Ovary (tissue), 7 donors: ENCODE measurements at regions not wholly inside any gene's neighbourhood (a gene's known extent, or its start where the extent isn't known, plus 50 kb on each side); places are given as distances from the start of the nearest gene placed in this dataset.

Experiments used
- DNase-seq, 5 donors: peaks; one replicate each; pipeline ENCODE4 v3.0.0-alpha.2; 2019 to 2020
- H3K27ac ChIP-seq, 2 donors: fragments of 200-600 bp; one replicate each; pipeline versions ENCODE4 v1.5.1 to v1.8.0; 2019 to 2022
- H3K27me3 ChIP-seq: fragments of 200-600 bp; one replicate; pipeline ENCODE4 v1.8.0; 2022
- H3K36me3 ChIP-seq: fragments of 200-600 bp; sonication (generic); one replicate; pipeline ENCODE4 v1.5.1; 2019
- H3K4me1 ChIP-seq: one replicate; pipeline ENCODE4 v1.8.1; 2013; ENCODE audit warnings: mild to moderate bottlenecking, moderate library complexity; ENCODE audit not compliant: insufficient read depth
- H3K4me3 ChIP-seq: fragments of 200-600 bp; sonication (generic); one replicate; pipeline ENCODE4 v1.5.1; 2017
- H3K9me3 ChIP-seq, 2 donors: fragments of 200-600 bp in 1 of 2; sonication (generic) in 1 of 2; one replicate each; pipeline versions ENCODE4 v1.5.1 to v1.8.1; 2013 to 2019; ENCODE audit warnings: mild to moderate bottlenecking in 1 of 2, moderate library complexity in 1 of 2
- CTCF ChIP-seq, 3 donors: fragments of 450-650 bp in 2 of 3; fragments of 200-600 bp in 1 of 3; IDR thresholded peaks; one replicate each; pipeline versions ENCODE4 v1.5.1 to v1.8.0; 2016 to 2022; ENCODE audit warnings: antibody characterized with exemption in 3 of 3, mild to moderate bottlenecking in 1 of 3
- EP300 ChIP-seq: sonication (generic); formaldehyde crosslinking; IDR thresholded peaks from one replicate; pipeline ENCODE4 v1.6.1; 2017; ENCODE audit warnings: antibody characterized with exemption
- POLR2A ChIP-seq: fragments of 450-650 bp; IDR thresholded peaks from one replicate; pipeline ENCODE4 v1.6.1; 2017; ENCODE audit warnings: antibody characterized with exemption, mild to moderate bottlenecking, moderate library complexity
- WGBS, 3 donors: extraction: QIAGEN DNeasy Blood & Tissue Kit in 1 of 3; methylation state at CpG; one replicate each; pipeline versions ENCODE4 v1.1.5 to v1.1.7; 2013 to 2017; 5-methylcytosine and 5-hydroxymethylcytosine counted together
- intact Hi-C, 4 donors: fragments of 100-400 bp; cut with DNase I; formaldehyde crosslinking; loops; one replicate each; pipeline versions ENCODE4 v1.11.0 to v1.15.1; 2022 to 2023
- donor health status: DM: no; HTN: no; CAD: no; lungs with moderate emphysema.
- donor health status: DM: no; HTN: no; CAD: no.
- donor health status: Bipolar disorder and iron deficiency.
- donor health status: DM: no; HTN: no; CAD: no.
- donor health status: DM: yes; HTN: yes; CAD: no.

- no peaks in the 10 kb centered on the region for H3K9me3 ChIP-seq
- no peak overlapping the region for H3K27ac ChIP-seq
- H3K4me3 ChIP-seq: no peak overlapping the region
- H3K4me1 ChIP-seq: no peaks in the 10 kb centered on the region
- TF ChIP-seq POLR2A: no peak
- TF ChIP-seq CTCF (IDR thresholded peaks at IDR 0.05): no peak
- no peak for TF ChIP-seq EP300
- intact Hi-C loops: no loop called here
- no peaks in the 10 kb centered on the region for H3K36me3 ChIP-seq
- no peaks in the 10 kb centered on the region for H3K27me3 ChIP-seq
- DNase-seq: no peak
- 87 to 91% (median 88%) methylated on average over 7 of the region's 7 CpGs for WGBS, 3 donors
These were observed 322.7 kb upstream of the SOX11 start for GRCh38 chr2:5369510-5369909.

- intact Hi-C loops: no loop called here
- no peaks in the 10 kb centered on the region for H3K36me3 ChIP-seq
- no peak for DNase-seq
- TF ChIP-seq POLR2A: no peak
- TF ChIP-seq EP300: no peak
- no peak for TF ChIP-seq CTCF (IDR thresholded peaks at IDR 0.05)
- no peaks in the 10 kb centered on the region for H3K27me3 ChIP-seq
- H3K27ac ChIP-seq: no peak overlapping the region
- no peaks in the 10 kb centered on the region for H3K4me1 ChIP-seq
- no peaks in the 10 kb centered on the region for H3K9me3 ChIP-seq
- no peak overlapping the region for H3K4me3 ChIP-seq
- 87 to 89% (median 87%) methylated on average over 5 of the region's 5 CpGs for WGBS, 3 donors
These were observed 322.0 kb upstream of the SOX11 start for GRCh38 chr2:5370158-5370557.

- no peak for TF ChIP-seq EP300
- TF ChIP-seq CTCF (IDR thresholded peaks at IDR 0.05): no peak
- TF ChIP-seq POLR2A: no peak
- no peak overlapping the region for H3K4me3 ChIP-seq
- no peak for DNase-seq
- no peak overlapping the region for H3K27ac ChIP-seq
- intact Hi-C loops: no loop called here
- no peaks in the 10 kb centered on the region for H3K36me3 ChIP-seq
- H3K27me3 ChIP-seq: no peaks in the 10 kb centered on the region
- 52 to 62% (median 58%) methylated on average over 6 of the region's 6 CpGs for WGBS, 3 donors
- H3K4me1 ChIP-seq: no peaks in the 10 kb centered on the region
- no peaks in the 10 kb centered on the region for H3K9me3 ChIP-seq
These were observed 320.0 kb upstream of the SOX11 start for GRCh38 chr2:5372141-5372540.

GRCh38 chr2:5373200-5373599 lies 319.0 kb upstream of the SOX11 start:
- H3K4me3 ChIP-seq: no peak overlapping the region
- no peaks in the 10 kb centered on the region for H3K9me3 ChIP-seq
- no peak overlapping the region for H3K27ac ChIP-seq
- intact Hi-C loops: no loop called here
- TF ChIP-seq EP300 (no peak), CTCF (IDR thresholded peaks at IDR 0.05) (no peak)
- H3K4me1 ChIP-seq: no peaks in the 10 kb centered on the region
- H3K36me3 ChIP-seq: no peaks in the 10 kb centered on the region
- H3K27me3 ChIP-seq: no peaks in the 10 kb centered on the region
- DNase-seq: no peak
- 45 to 48% (median 47%) methylated on average over 6 of the region's 6 CpGs for WGBS, 3 donors

- H3K4me3 ChIP-seq: no peak overlapping the region
- H3K27me3 ChIP-seq: no peaks in the 10 kb centered on the region
- H3K9me3 ChIP-seq: no peaks in the 10 kb centered on the region
- no peak overlapping the region for H3K27ac ChIP-seq
- no peaks in the 10 kb centered on the region for H3K36me3 ChIP-seq
- TF ChIP-seq EP300 (no peak), CTCF (IDR thresholded peaks at IDR 0.05) (no peak), POLR2A (no peak)
- no peaks in the 10 kb centered on the region for H3K4me1 ChIP-seq
- intact Hi-C loops: no loop called here
- no peak for DNase-seq
- 50 to 55% (median 54%) methylated on average over 10 of the region's 10 CpGs for WGBS, 3 donors
These were observed 317.4 kb upstream of the SOX11 start for GRCh38 chr2:5374762-5375161.
